AG04449 (cell line): ENCODE measurements at regions not wholly inside any gene's neighbourhood (a gene's known extent, or its start where the extent isn't known, plus 50 kb on each side); places are given as distances from the start of the nearest gene placed in this dataset.

Experiments
- CTCF ChIA-PET: fragments of 350-600 bp; formaldehyde crosslinking; extraction: SDS; loops from one replicate; lab custom pipeline; 2021; ENCODE audit warnings: antibody characterized with exemption; lab: Yijun Ruan, JAX
- POLR2A ChIA-PET: fragments of 400-600, 350-600 bp; formaldehyde crosslinking; extraction: SDS; loops from one replicate; lab custom pipeline; 2020; ENCODE audit warnings: antibody characterized with exemption, inconsistent platforms; lab: Yijun Ruan, JAX
- DNase-seq: peaks from one replicate; pipeline ENCODE4 v3.0.0-alpha.2; 2010; ENCODE audit warnings: low read depth, low spot score
- H3K4me3 ChIP-seq: 2 replicates; pipeline ENCODE4 v1.5.1; 2011; ENCODE audit warnings: low read depth, mild to moderate bottlenecking, control low read depth, low read length
- TF ChIP-seq, protein P1 (sequence below): IDR thresholded peaks from one replicate; pipeline ENCODE4 v1.5.1; 2011; ENCODE audit warnings: mild to moderate bottlenecking, moderate library complexity, low read length, control low read depth, inconsistent platforms; ENCODE audit not compliant: insufficient read depth; ENCODE audit errors: missing control alignments

DNA sequence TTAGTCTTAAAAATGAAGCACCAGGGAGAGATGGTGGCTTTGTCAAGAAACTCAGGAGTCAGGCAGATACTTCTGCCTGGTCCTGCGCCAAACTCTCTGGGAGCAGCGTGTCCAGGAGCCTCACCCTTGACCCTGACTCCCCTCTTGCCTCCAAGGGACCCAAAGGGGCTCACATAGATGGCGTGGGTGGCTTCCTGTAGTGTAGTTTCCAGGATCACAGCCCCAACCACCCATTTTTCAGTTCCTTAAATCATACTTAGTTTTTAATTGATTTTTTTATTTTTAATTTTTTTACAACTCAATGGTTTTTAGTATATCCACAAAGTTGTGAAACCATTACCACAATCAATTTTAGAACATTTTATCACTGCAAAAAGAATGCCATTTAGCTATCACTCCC lies 107.7 kb upstream of the IGSF21 start:
- no peak overlapping the region for H3K4me3 ChIP-seq
- TF ChIP-seq, protein P1, sequence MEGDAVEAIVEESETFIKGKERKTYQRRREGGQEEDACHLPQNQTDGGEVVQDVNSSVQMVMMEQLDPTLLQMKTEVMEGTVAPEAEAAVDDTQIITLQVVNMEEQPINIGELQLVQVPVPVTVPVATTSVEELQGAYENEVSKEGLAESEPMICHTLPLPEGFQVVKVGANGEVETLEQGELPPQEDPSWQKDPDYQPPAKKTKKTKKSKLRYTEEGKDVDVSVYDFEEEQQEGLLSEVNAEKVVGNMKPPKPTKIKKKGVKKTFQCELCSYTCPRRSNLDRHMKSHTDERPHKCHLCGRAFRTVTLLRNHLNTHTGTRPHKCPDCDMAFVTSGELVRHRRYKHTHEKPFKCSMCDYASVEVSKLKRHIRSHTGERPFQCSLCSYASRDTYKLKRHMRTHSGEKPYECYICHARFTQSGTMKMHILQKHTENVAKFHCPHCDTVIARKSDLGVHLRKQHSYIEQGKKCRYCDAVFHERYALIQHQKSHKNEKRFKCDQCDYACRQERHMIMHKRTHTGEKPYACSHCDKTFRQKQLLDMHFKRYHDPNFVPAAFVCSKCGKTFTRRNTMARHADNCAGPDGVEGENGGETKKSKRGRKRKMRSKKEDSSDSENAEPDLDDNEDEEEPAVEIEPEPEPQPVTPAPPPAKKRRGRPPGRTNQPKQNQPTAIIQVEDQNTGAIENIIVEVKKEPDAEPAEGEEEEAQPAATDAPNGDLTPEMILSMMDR, result no peak
- ChIA-PET CTCF (no interaction called here), POLR2A (no interaction called here)
- no peak for DNase-seq

DNA sequence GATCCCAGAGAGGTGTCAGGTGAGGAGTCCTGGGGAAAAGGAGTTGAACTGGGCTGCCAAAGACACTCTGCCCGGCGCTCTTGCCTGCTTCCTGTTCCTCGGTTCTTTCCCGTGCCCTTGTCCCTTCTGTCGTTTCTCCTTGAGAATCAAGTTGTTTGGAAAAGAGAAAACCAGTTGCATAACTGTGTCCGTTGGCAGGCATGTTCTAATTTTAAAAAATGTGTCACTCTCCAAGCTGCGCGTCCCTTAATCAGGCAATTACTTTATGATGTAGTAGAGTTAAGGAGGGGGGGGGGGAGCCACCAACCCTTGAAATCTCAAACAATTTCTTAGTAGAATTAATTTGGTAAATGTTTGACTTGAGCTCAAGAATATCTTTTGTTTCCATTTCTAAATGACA lies 105.9 kb upstream of the IGSF21 start:
- CTCF ChIA-PET, result interaction anchor here (1.0 kb wide), 1 partner anchor 174 kb away, joined by 4 read pairs; no protein-coding TSS in a partner anchor
- TF ChIP-seq, protein P1, result no peak
- POLR2A ChIA-PET, result no interaction called here
- no peak overlapping the region for H3K4me3 ChIP-seq
- no peak for DNase-seq

DNA sequence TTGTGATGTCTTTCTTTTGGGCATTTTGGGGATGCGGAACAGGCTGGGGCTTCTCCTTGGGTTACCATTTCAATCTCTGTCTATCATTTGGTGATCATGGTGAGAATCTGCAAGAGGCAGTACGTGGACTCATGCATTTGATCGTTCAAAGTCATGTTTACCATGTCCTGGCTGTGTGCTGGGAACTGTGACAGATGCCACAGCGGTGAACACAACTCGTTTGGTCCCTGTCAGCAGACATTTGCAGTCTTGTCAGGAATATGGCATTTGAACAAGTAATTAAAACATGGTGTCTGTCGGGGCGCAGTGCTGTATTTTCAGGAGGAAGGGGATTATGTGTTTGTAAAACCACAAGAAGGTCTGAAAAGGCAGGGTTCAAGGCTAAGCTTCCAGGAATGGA lies 103.3 kb upstream of the IGSF21 start:
- TF ChIP-seq, protein P1, result no peak
- CTCF ChIA-PET, result no interaction called here
- no peak for DNase-seq
- H3K4me3 ChIP-seq, result no peak overlapping the region
- POLR2A ChIA-PET, result no interaction called here

DNA sequence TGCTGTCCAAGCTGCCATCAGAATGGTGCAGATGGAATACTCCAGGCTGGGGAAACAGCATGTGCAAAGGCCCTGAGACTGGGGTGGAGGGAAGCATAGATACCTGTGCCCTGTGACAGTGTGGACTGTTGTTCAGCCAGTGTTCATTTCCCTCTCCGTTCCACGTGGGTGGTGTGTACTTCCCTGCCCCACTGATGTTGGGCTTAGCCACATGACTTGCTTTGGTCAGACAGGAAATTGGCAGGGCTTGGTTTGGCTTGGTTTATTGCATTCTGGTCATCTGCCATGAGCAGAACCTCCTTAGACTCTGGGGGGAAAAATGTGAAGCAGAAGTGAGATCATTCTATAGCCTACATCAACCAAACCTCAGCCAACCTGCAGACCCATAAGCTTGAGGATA lies 102.4 kb upstream of the IGSF21 start:
- DNase-seq, result no peak
- ChIA-PET CTCF (no interaction called here), POLR2A (no interaction called here)
- TF ChIP-seq, protein P1, result no peak
- no peak overlapping the region for H3K4me3 ChIP-seq

DNA sequence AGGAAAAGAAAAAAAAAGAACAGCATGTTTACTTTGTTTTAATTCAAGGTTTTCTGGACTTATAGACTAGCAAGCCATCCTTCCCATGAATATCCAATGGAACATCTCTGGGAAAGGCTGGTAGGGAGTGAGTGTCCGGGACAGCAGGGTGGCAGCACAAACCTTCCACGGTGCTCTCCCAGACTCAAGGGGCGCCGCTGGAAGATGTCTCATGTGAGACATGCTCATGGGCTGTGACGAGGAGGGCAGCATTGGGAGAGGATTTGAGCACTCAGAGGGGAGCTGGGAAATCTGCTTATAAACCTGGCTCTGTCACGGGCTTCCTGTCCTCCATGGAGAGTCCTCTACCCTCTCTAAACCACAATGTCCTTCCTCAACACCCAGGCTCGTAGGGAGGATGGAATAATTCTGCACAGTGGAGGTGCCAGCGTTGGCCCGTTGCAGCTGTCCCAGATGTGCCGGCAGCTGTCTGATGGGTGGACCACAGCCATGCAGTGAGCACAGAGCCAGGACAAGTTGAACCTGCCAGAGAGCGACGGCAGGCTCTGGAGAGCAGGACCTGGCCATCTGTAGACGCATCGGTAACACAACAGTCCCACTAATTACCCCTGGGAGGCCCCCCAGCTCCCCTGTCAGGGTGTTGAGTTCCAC lies 100.1 kb upstream of the IGSF21 start:
- POLR2A ChIA-PET, result no interaction called here
- CTCF ChIA-PET, result no interaction called here
- TF ChIP-seq, protein P1, result no peak
- no peak for DNase-seq
- H3K4me3 ChIP-seq, result no peak overlapping the region

DNA sequence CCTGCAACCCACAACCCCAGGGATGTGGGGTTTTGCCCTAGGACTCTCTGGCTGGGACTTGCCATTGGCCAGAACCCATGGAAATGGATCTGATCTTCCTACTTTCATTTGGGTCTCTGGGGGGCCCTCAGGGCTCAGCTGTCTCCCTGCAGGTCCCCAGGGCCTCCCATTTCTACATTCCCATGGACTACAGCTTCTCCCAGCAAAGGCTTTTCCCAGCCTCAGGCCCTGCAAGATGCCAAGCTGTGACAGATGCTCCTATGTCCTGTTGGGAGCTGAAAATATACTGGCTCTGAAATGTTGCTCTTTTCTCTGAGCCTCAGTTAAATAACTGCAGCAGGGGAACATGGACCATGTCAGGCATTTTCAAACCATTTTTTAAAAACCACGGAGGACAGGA lies 99.5 kb upstream of the IGSF21 start:
- TF ChIP-seq, protein P1, result no peak
- CTCF ChIA-PET, result no interaction called here

More for the DNA sequence above, 99.5 kb upstream of the IGSF21 start:
- no peak for DNase-seq
- H3K4me3 ChIP-seq, result no peak overlapping the region
- POLR2A ChIA-PET, result no interaction called here
